Caco-2 (cell line): ENCODE measurements at regions not wholly inside any gene's neighbourhood (a gene's known extent, or its start where the extent isn't known, plus 50 kb on each side); places are given as distances from the start of the nearest gene placed in this dataset.
"Not testable (repeated sequence)": the region's sequence is repeated elsewhere in the genome, so short reads cannot be mapped to it uniquely, and the experiment has no call there.

Experiments
- BruUV-seq: library from RNA; stranded (reverse); fragments of 400-500 nt; replicated peaks from 2 replicates; lab custom pipeline; 2021; lab: Mats Ljungman, UMichigan
- CTCF ChIA-PET: fragments of 300-600 bp; sonication (Branson Sonifier 250); formaldehyde crosslinking; loops from one replicate; lab custom pipeline; 2022; ENCODE audit warnings: antibody characterized with exemption; lab: Charles Lee
- POLR2A ChIA-PET: fragments of 300-600 bp; sonication (Branson Sonifier 250); formaldehyde crosslinking; loops from one replicate; lab custom pipeline; 2022; ENCODE audit warnings: antibody characterized with exemption; lab: Charles Lee
- DNase-seq, 2 experiments: peaks; one replicate each; pipeline versions ENCODE4 v3.0.0 to v3.0.0-alpha.2; 2020 to 2022
- H3K27me3 ChIP-seq: replicated peaks from 2 replicates; pipeline ENCODE4 v1.6.0; 2011; ENCODE audit warnings: low read length; ENCODE audit not compliant: control insufficient read depth, insufficient read depth
- H3K36me3 ChIP-seq: 2 replicates; pipeline ENCODE4 v1.5.1; 2011; ENCODE audit warnings: low read length; ENCODE audit not compliant: control insufficient read depth, insufficient read depth
- H3K4me1 ChIP-seq: fragments of 250-450 bp; sonication (Bioruptor Pico); 2 replicates; pipeline ENCODE4 v1.5.1; 2020; ENCODE audit warnings: mild to moderate bottlenecking
- H3K4me3 ChIP-seq: 2 replicates; pipeline ENCODE4 v1.5.1; 2011; ENCODE audit warnings: low read depth, mild to moderate bottlenecking, control low read depth, low read length
- H3K9me3 ChIP-seq: fragments of 250-450 bp; sonication (Bioruptor Pico); 2 replicates; pipeline ENCODE4 v1.5.1; 2020; ENCODE audit warnings: mild to moderate bottlenecking, moderate library complexity
- H3K27ac Mint-ChIP-seq: one replicate; pipeline ENCODE4 v1.8.0; 2022; ENCODE audit warnings: mixed read lengths; ENCODE audit not compliant: unreplicated experiment
- H3K27me3 Mint-ChIP-seq: one replicate; pipeline ENCODE4 v1.8.0; 2022; ENCODE audit warnings: mixed read lengths; ENCODE audit not compliant: insufficient read depth, unreplicated experiment
- H3K36me3 Mint-ChIP-seq: one replicate; pipeline ENCODE4 v1.8.0; 2022; ENCODE audit warnings: mild to moderate bottlenecking, mixed read lengths; ENCODE audit not compliant: insufficient read depth, unreplicated experiment
- H3K4me1 Mint-ChIP-seq: one replicate; pipeline ENCODE4 v1.8.0; 2022; ENCODE audit warnings: low read depth, mixed read lengths; ENCODE audit not compliant: unreplicated experiment
- H3K4me3 Mint-ChIP-seq: one replicate; pipeline ENCODE4 v1.8.0; 2022; ENCODE audit warnings: mild to moderate bottlenecking, moderate library complexity, mixed read lengths; ENCODE audit not compliant: unreplicated experiment
- H3K9me3 Mint-ChIP-seq: one replicate; pipeline ENCODE4 v1.8.0; 2022; ENCODE audit warnings: mixed read lengths; ENCODE audit not compliant: unreplicated experiment
- CTCF ChIP-seq, 2 experiments: fragments of 200-600 bp in 1 of 2; IDR thresholded peaks; 1 replicate in 1 of 2; 2 replicates in 1 of 2; pipeline versions ENCODE4 v1.5.1 to v1.8.0; 2011 to 2022; ENCODE audit warnings: antibody characterized with exemption in 1 of 2, control low read depth in 1 of 2, inconsistent platforms in 1 of 2, low read depth in 1 of 2, low read length in 1 of 2, mild to moderate bottlenecking in 1 of 2, moderate library complexity in 1 of 2; ENCODE audit not compliant: insufficient read depth in 1 of 2, severe bottlenecking in 1 of 2, unreplicated experiment in 1 of 2
- intact Hi-C: fragments of 100-400 bp; cut with micrococcal nuclease; formaldehyde crosslinking; loops from one replicate; pipeline ENCODE4 v1.10.0; 2022; ENCODE audit not compliant: unreplicated experiment

GRCh38 chrX:84865113-84865512 is 138.6 kb upstream of the APOOL start:
- Histone ChIP-seq H3K27me3 (no peaks in the 10 kb centered on the region), H3K36me3 (no peaks in the 10 kb centered on the region), H3K4me1 (no peaks in the 10 kb centered on the region), H3K4me3 (no peak overlapping the region), H3K9me3 (no peaks in the 10 kb centered on the region)
- H3K36me3 Mint-ChIP-seq, result no peaks in the 10 kb centered on the region
- TF ChIP-seq CTCF (IDR thresholded peaks at IDR 0.05; ENCODE audit: insufficient read depth in 1 of 2, low read depth in 1 of 2, low read length in 1 of 2, severe bottlenecking in 1 of 2, unreplicated experiment in 1 of 2), result no peak
- no peak overlapping the region for H3K27ac Mint-ChIP-seq
- H3K9me3 Mint-ChIP-seq, result no peaks in the 10 kb centered on the region
- no peak for DNase-seq
- intact Hi-C loops, result no loop called here
- no peaks in the 10 kb centered on the region for H3K4me1 Mint-ChIP-seq
- BruUV-seq, result no TSS peak
- H3K4me3 Mint-ChIP-seq, result no peak overlapping the region
- CTCF ChIA-PET, result no interaction called here
- H3K27me3 Mint-ChIP-seq, result no peaks in the 10 kb centered on the region
- POLR2A ChIA-PET, result no interaction called here

GRCh38 chrX:84870281-84870680 is 133.4 kb upstream of the APOOL start:
- H3K36me3 Mint-ChIP-seq, H3K27me3 ChIP-seq, H3K9me3 ChIP-seq, CTCF ChIA-PET, H3K27me3 Mint-ChIP-seq, H3K9me3 Mint-ChIP-seq, H3K27ac Mint-ChIP-seq, H3K36me3 ChIP-seq, POLR2A ChIA-PET, H3K4me1 Mint-ChIP-seq, H3K4me1 ChIP-seq, H3K4me3 ChIP-seq, DNase-seq, intact Hi-C loops, H3K4me3 Mint-ChIP-seq, BruUV-seq: not testable (repeated sequence)

GRCh38 chrX:84872160-84872771 is 131.4 kb upstream of the APOOL start:
- H3K4me3 ChIP-seq, H3K4me3 Mint-ChIP-seq, CTCF ChIA-PET, H3K36me3 ChIP-seq, H3K27me3 ChIP-seq, DNase-seq, H3K9me3 Mint-ChIP-seq, POLR2A ChIA-PET, H3K27me3 Mint-ChIP-seq, H3K4me1 Mint-ChIP-seq, intact Hi-C loops, H3K9me3 ChIP-seq, H3K27ac Mint-ChIP-seq, H3K36me3 Mint-ChIP-seq, H3K4me1 ChIP-seq, BruUV-seq: not testable (repeated sequence)

GRCh38 chrX:84873176-84873575 is 130.5 kb upstream of the APOOL start:
- Mint-ChIP-seq H3K27me3 (no peaks in the 10 kb centered on the region), H3K36me3 (no peaks in the 10 kb centered on the region), H3K4me3 (no peak overlapping the region), H3K27ac (no peak overlapping the region), H3K4me1 (no peaks in the 10 kb centered on the region), H3K9me3 (no peaks in the 10 kb centered on the region)
- BruUV-seq, result no TSS peak
- Histone ChIP-seq H3K36me3 (no peaks in the 10 kb centered on the region), H3K27me3 (no peaks in the 10 kb centered on the region), H3K4me1 (no peaks in the 10 kb centered on the region), H3K9me3 (no peaks in the 10 kb centered on the region), H3K4me3 (no peak overlapping the region)
- CTCF ChIA-PET, result no interaction called here
- no peak for DNase-seq
- no peak for TF ChIP-seq CTCF (IDR thresholded peaks at IDR 0.05; ENCODE audit: insufficient read depth in 1 of 2, low read depth in 1 of 2, low read length in 1 of 2, severe bottlenecking in 1 of 2, unreplicated experiment in 1 of 2)
- POLR2A ChIA-PET, result no interaction called here
- intact Hi-C loops, result no loop called here
